Thoracic aorta (tissue), 2 donors: ENCODE measurements at regions not wholly inside any gene's neighbourhood (a gene's known extent, or its start where the extent isn't known, plus 50 kb on each side); places are given as distances from the start of the nearest gene placed in this dataset.

Experiments
- ATAC-seq: fragments of 150-250 bp; one replicate; pipeline ENCODE4 v1.8.0; 2017; ENCODE audit warnings: low read depth; ENCODE audit not compliant: insufficient number of reproducible peaks, low FRiP score
- DNase-seq: peaks from one replicate; pipeline ENCODE4 v3.0.0-alpha.2; 2020; ENCODE audit warnings: low spot score
- H3K27ac ChIP-seq, 2 donors: fragments of 200-600 bp; sonication (generic); 1 replicate in 1 of 2; 2 replicates in 1 of 2; pipeline ENCODE4 v1.5.1; 2016; ENCODE audit warnings: mild to moderate bottlenecking in 2 of 2, moderate library complexity in 2 of 2
- H3K27me3 ChIP-seq: fragments of 200-600 bp; sonication (generic); replicated peaks from 2 replicates; pipeline ENCODE4 v1.6.0; 2016; ENCODE audit warnings: mild to moderate bottlenecking; ENCODE audit not compliant: insufficient read depth
- H3K36me3 ChIP-seq: fragments of 200-600 bp; sonication (generic); one replicate; pipeline ENCODE4 v1.5.1; 2016
- H3K4me1 ChIP-seq, 2 donors: fragments of 200-600 bp; sonication (generic); 1 replicate in 1 of 2; 2 replicates in 1 of 2; pipeline versions ENCODE4 v1.5.1 to v1.6.0; 2016; ENCODE audit warnings: low read depth in 2 of 2, mild to moderate bottlenecking in 1 of 2; ENCODE audit not compliant: control insufficient read depth in 1 of 2
- H3K4me3 ChIP-seq: fragments of 200-600 bp; sonication (generic); 2 replicates; pipeline ENCODE4 v1.5.1; 2016; ENCODE audit warnings: mild to moderate bottlenecking
- H3K9me3 ChIP-seq: fragments of 200-600 bp; sonication (generic); 2 replicates; pipeline ENCODE4 v1.5.1; 2016
- CTCF ChIP-seq: fragments of 200-600 bp; sonication (generic); IDR thresholded peaks from one replicate; pipeline ENCODE4 v1.5.1; 2019; ENCODE audit warnings: antibody characterized with exemption

DNA sequence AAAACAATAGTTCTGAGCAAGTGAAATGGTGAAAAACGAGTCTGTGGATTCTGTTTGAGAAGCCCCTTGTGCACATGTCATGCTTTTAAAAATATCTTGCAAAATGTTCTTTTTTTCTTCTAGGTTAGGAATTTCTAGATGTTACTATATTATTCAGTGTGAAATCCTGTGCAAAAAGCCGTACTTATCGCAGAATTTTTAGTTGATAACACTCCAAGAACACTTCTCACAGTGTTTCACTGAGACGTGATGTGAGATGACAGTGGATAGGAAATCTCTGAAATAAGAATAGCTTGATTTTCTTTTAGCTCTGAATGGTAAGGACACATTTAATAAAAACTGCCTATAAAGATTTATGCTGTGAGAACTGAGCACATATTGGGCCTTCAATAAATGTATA lies 234.5 kb downstream of the SNAPC1 start:
- no peak for TF ChIP-seq CTCF
- ATAC-seq (no peak), DNase-seq (no peak)
- H3K4me1 ChIP-seq = no peaks in the 10 kb centered on the region
- H3K36me3 ChIP-seq = no peaks in the 10 kb centered on the region
- no peaks in the 10 kb centered on the region for H3K27me3 ChIP-seq
- H3K4me3 ChIP-seq = no peak overlapping the region
- H3K9me3 ChIP-seq = no peaks in the 10 kb centered on the region
- H3K27ac ChIP-seq = no peak overlapping the region

DNA sequence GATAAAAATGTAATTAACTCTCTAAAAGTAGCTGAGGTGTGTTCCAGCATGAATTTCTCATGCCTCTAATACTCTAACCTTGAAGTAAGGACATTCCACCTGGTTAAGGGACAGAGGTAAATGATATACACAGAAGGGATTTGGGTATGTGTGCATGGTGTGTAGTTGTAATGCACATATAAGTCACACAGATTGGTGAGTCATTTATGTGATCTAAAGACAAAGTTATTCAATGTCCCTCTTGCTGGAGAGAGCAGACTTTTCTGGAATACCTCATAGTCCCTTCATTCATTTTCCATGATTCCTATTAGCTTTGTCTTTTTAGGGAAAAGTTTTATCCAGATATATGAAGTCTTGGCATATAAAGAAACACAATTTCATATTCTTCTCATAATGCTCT lies 234.9 kb downstream of the SNAPC1 start:
- no peak for ATAC-seq
- DNase-seq = no peak

GRCh38 chr14:62001963-62002362 lies 239.7 kb downstream of the SNAPC1 start:
- Histone ChIP-seq H3K4me3 (no peak overlapping the region), H3K27me3 (no peaks in the 10 kb centered on the region), H3K27ac (no peak overlapping the region), H3K36me3 (no peaks in the 10 kb centered on the region), H3K4me1 (no peaks in the 10 kb centered on the region), H3K9me3 (no peaks in the 10 kb centered on the region)
- DNase-seq = no peak
- TF ChIP-seq CTCF = no peak
- ATAC-seq = no peak

More for the DNA sequence above, 234.9 kb downstream of the SNAPC1 start:
- Histone ChIP-seq H3K4me1 (no peaks in the 10 kb centered on the region), H3K27ac (no peak overlapping the region), H3K36me3 (no peaks in the 10 kb centered on the region), H3K27me3 (no peaks in the 10 kb centered on the region), H3K9me3 (no peaks in the 10 kb centered on the region), H3K4me3 (no peak overlapping the region)
- no peak for TF ChIP-seq CTCF

DNA sequence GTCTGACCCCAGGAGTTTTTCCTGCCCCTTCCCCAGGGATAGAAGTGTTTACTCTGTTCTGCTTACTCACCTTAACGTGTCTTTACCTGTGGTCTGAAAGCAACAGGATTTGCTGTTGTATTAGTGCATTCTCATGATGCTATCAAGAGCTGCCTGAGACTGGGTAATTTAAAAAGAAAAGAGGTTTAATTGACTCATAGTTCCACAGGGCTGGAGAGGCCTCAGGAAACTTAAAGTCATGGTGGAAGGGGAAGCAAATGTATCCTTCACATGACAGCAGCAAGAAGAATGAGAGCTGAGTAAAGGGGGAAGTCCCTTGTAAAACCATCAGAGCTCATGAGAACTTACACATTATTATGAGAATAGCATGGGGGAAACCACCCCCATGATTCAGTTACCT lies 240.4 kb downstream of the SNAPC1 start:
- DNase-seq (no peak), ATAC-seq (no peak)
- H3K36me3 ChIP-seq = no peaks in the 10 kb centered on the region
- no peaks in the 10 kb centered on the region for H3K4me1 ChIP-seq
- no peak for TF ChIP-seq CTCF
- H3K9me3 ChIP-seq = no peaks in the 10 kb centered on the region
- H3K27me3 ChIP-seq = no peaks in the 10 kb centered on the region
- H3K27ac ChIP-seq = no peak overlapping the region
- H3K4me3 ChIP-seq = no peak overlapping the region

DNA sequence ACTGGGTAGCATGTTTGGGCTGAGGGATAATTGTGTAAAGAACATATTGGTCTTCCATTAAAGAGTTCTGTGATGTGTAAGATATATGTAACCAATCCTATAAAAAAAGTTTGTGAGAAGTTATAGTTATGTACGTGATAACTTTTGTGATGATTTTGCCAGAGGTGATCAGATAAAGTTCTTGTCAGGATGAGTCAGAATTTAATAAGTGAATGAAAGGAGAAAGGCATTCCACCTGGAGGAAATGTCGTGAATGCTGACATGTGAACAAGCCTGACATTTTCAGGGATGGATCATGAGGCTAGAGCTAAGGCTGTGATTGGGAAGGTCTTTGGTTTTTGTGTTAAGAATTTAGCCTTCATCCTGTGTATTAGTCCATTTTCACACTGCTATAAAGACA lies 241.5 kb downstream of the SNAPC1 start:
- no peaks in the 10 kb centered on the region for H3K4me1 ChIP-seq
- ATAC-seq = no peak
- no peaks in the 10 kb centered on the region for H3K27me3 ChIP-seq
- no peak overlapping the region for H3K27ac ChIP-seq
- H3K9me3 ChIP-seq = no peaks in the 10 kb centered on the region
- no peak for TF ChIP-seq CTCF
- H3K4me3 ChIP-seq = no peak overlapping the region
- DNase-seq = no peak
- no peaks in the 10 kb centered on the region for H3K36me3 ChIP-seq
